Uterus (tissue), 3 donors: ENCODE measurements at regions not wholly inside any gene's neighbourhood (a gene's known extent, or its start where the extent isn't known, plus 50 kb on each side); places are given as distances from the start of the nearest gene placed in this dataset.

Experiments
- DNase-seq, 2 donors: peaks; one replicate each; pipeline ENCODE4 v3.0.0-alpha.2; 2019 to 2020
- H3K27ac ChIP-seq, 2 donors: fragments of 200-600 bp; sonication (generic); 1 replicate in 1 of 2; 2 replicates in 1 of 2; pipeline ENCODE4 v1.5.1; 2016 to 2018
- H3K27me3 ChIP-seq, 2 donors: fragments of 200-600 bp; sonication (generic); one replicate each; pipeline ENCODE4 v1.5.1; 2018 to 2019; ENCODE audit warnings: control low read depth in 1 of 2
- H3K36me3 ChIP-seq, 2 donors: fragments of 200-600 bp; sonication (generic); one replicate each; pipeline ENCODE4 v1.5.1; 2019; ENCODE audit warnings: control low read depth in 1 of 2
- H3K4me1 ChIP-seq, 2 donors: fragments of 200-600 bp; sonication (generic); one replicate each; pipeline ENCODE4 v1.5.1; 2018 to 2019; ENCODE audit warnings: control low read depth in 1 of 2
- H3K4me3 ChIP-seq, 2 donors: fragments of 200-600 bp; sonication (generic); 1 replicate in 1 of 2; 2 replicates in 1 of 2; pipeline ENCODE4 v1.5.1; 2018 to 2019; ENCODE audit warnings: mild to moderate bottlenecking in 1 of 2
- H3K9me3 ChIP-seq, 2 donors: fragments of 200-600 bp; sonication (generic); one replicate each; pipeline ENCODE4 v1.5.1; 2019; ENCODE audit warnings: control low read depth in 1 of 2
- POLR2A ChIP-seq, 2 donors: fragments of 450-650 bp; IDR thresholded peaks; one replicate each; pipeline ENCODE4 v1.6.1; 2016; ENCODE audit warnings: antibody characterized with exemption in 2 of 2, mild to moderate bottlenecking in 1 of 2, moderate library complexity in 1 of 2
- intact Hi-C: fragments of 100-400 bp; cut with DNase I; formaldehyde crosslinking; loops from one replicate; pipeline ENCODE4 v1.15.1; 2023; ENCODE audit warnings: low total_unique reads
- TF ChIP-seq, protein P1 (sequence below), 4 experiments: fragments of 200-600 bp in 2 of 4; fragments of 450-650 bp in 2 of 4; sonication (generic) in 2 of 4; IDR thresholded peaks; one replicate each; pipeline ENCODE4 v1.5.1; 2016 to 2019; ENCODE audit warnings: antibody characterized with exemption in 4 of 4, mild to moderate bottlenecking in 2 of 4, moderate library complexity in 1 of 4
- donor health status: DM: yes; HTN: yes; CAD: no.

DNA sequence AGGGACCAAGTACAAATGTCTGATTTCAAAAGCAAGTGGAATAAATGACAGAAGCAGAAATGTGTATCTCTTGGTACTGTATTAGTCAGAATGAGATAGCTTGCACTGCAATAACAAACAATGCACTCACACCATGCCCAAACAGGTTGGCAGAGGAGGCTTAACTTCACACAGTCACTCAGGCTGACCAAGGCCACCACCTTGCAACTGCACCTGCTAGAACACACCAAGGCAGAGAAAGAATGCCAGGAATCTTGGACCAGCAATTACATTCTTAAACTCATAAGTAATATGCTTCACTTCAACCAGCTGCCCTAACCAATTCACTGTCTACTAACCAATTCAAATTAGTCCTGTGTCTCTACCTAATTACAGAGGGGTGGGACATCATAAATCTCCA, 378.3 kb downstream of the BCL11B start:
- Histone ChIP-seq H3K27me3 (no peaks in the 10 kb centered on the region), H3K36me3 (no peaks in the 10 kb centered on the region), H3K9me3 (no peaks in the 10 kb centered on the region), H3K4me1 (no peaks in the 10 kb centered on the region), H3K4me3 (no peak overlapping the region), H3K27ac (no peak overlapping the region)
- DNase-seq: no peak
- TF ChIP-seq POLR2A (IDR thresholded peaks at IDR 0.05): no peak
- TF ChIP-seq, protein P1, sequence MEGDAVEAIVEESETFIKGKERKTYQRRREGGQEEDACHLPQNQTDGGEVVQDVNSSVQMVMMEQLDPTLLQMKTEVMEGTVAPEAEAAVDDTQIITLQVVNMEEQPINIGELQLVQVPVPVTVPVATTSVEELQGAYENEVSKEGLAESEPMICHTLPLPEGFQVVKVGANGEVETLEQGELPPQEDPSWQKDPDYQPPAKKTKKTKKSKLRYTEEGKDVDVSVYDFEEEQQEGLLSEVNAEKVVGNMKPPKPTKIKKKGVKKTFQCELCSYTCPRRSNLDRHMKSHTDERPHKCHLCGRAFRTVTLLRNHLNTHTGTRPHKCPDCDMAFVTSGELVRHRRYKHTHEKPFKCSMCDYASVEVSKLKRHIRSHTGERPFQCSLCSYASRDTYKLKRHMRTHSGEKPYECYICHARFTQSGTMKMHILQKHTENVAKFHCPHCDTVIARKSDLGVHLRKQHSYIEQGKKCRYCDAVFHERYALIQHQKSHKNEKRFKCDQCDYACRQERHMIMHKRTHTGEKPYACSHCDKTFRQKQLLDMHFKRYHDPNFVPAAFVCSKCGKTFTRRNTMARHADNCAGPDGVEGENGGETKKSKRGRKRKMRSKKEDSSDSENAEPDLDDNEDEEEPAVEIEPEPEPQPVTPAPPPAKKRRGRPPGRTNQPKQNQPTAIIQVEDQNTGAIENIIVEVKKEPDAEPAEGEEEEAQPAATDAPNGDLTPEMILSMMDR (IDR thresholded peaks at IDR 0.05): no peak
- intact Hi-C loops: no loop called here

- Histone ChIP-seq H3K27me3 (no peaks in the 10 kb centered on the region), H3K4me3 (no peak overlapping the region), H3K36me3 (no peaks in the 10 kb centered on the region), H3K27ac (no peak overlapping the region), H3K4me1 (no peaks in the 10 kb centered on the region), H3K9me3 (no peaks in the 10 kb centered on the region)
- intact Hi-C loops: no loop called here
- TF ChIP-seq POLR2A (IDR thresholded peaks at IDR 0.05): no peak
- TF ChIP-seq, protein P1 (IDR thresholded peaks at IDR 0.05): no peak
- no peak for DNase-seq
Measured at GRCh38 chr14:98894600-98894999, 377.4 kb downstream of the BCL11B start.

GRCh38 chr14:98896449-98896848, 375.5 kb downstream of the BCL11B start:
- no peaks in the 10 kb centered on the region for H3K36me3 ChIP-seq
- no peaks in the 10 kb centered on the region for H3K4me1 ChIP-seq
- TF ChIP-seq POLR2A (IDR thresholded peaks at IDR 0.05): no peak
- TF ChIP-seq, protein P1 (IDR thresholded peaks at IDR 0.05): no peak
- no peak overlapping the region for H3K27ac ChIP-seq
- intact Hi-C loops: no loop called here
- no peak overlapping the region for H3K4me3 ChIP-seq
- no peak for DNase-seq
- H3K9me3 ChIP-seq: no peaks in the 10 kb centered on the region
- H3K27me3 ChIP-seq: no peaks in the 10 kb centered on the region

- intact Hi-C loops: no loop called here
- H3K4me1 ChIP-seq: no peaks in the 10 kb centered on the region
- TF ChIP-seq, protein P1 (IDR thresholded peaks at IDR 0.05): no peak
- no peak for TF ChIP-seq POLR2A (IDR thresholded peaks at IDR 0.05)
Measured at GRCh38 chr14:98897605-98898309, 374.2 kb downstream of the BCL11B start.

DNA sequence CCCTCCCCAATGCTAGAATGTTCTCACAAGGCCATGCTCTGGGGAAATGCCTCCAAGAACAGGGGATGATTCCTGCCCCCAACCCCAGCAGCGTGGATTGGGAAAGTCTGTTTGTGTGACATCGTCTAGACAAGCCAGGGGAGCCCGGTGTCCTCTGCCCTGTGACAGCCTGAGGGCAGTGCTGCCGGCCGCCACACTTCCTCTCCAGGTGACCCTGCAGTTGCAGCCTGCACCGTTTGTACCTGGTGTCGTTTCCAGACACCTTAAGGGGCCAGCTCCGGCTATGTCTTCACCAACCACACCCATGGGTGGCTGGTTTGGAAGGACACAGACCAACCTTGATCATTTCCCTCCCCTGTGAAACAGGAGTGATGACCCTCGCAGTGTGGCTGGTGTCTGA, 372.6 kb downstream of the BCL11B start:
- TF ChIP-seq POLR2A (IDR thresholded peaks at IDR 0.05): no peak
- TF ChIP-seq, protein P1 (IDR thresholded peaks at IDR 0.05): no peak
- H3K4me1 ChIP-seq: no peaks in the 10 kb centered on the region
- no peaks in the 10 kb centered on the region for H3K27me3 ChIP-seq
- no peak overlapping the region for H3K4me3 ChIP-seq
- intact Hi-C loops: no loop called here
- no peaks in the 10 kb centered on the region for H3K36me3 ChIP-seq
- H3K9me3 ChIP-seq: no peaks in the 10 kb centered on the region
- H3K27ac ChIP-seq: no peak overlapping the region
- no peak for DNase-seq

More at GRCh38 chr14:98897605-98898309, 374.2 kb downstream of the BCL11B start:
- H3K4me3 ChIP-seq: no peak overlapping the region
- H3K9me3 ChIP-seq: no peaks in the 10 kb centered on the region
- no peak for DNase-seq
- H3K27ac ChIP-seq: no peak overlapping the region
- H3K36me3 ChIP-seq: no peaks in the 10 kb centered on the region
- H3K27me3 ChIP-seq: no peaks in the 10 kb centered on the region
